ENCODE measurements at regions not wholly inside any gene's neighbourhood (a gene's known extent, or its start where the extent isn't known, plus 50 kb on each side); places are given as distances from the start of the nearest gene placed in this dataset.

DNA sequence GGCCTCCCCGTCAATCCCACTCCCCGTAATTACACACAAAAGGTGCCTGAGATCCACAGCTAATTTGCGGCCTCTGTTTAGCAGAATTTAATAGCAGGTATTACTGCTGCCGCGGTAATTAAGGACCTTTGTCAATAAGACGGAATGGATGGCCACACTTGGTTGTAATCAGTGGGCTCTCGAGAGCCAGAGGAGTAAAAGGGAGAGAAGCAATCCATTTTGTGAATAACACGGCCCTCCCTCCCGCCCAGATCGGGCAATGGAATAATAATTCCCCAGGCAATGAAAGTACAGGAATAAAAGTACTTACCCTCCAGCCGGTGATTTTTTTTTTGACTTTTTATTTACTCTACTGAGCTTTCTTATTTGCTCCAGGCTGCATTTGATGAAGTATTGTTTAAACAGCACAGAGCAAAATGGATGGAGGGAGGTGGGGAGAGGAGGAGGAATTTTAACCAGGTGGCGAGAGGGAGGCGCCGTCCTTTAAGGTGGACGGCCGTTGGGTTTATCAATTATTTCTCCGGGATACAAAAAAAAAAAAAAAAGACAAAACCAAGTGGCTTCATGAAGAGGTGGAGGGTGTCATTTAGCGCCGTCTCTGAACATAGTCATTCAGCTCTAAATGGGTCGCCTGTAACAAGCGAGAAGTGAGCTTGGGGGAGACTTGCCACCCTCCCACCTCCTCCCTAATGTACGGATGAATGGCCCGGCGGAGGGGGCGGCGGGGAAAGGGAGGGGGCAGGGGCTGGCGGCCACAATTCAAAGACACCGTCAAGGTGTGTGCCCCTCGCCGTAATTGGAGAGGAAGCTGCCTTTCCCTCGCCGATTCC, 120.3 kb downstream of the BUB3 start:
- TF ChIP-seq, protein P1, sequence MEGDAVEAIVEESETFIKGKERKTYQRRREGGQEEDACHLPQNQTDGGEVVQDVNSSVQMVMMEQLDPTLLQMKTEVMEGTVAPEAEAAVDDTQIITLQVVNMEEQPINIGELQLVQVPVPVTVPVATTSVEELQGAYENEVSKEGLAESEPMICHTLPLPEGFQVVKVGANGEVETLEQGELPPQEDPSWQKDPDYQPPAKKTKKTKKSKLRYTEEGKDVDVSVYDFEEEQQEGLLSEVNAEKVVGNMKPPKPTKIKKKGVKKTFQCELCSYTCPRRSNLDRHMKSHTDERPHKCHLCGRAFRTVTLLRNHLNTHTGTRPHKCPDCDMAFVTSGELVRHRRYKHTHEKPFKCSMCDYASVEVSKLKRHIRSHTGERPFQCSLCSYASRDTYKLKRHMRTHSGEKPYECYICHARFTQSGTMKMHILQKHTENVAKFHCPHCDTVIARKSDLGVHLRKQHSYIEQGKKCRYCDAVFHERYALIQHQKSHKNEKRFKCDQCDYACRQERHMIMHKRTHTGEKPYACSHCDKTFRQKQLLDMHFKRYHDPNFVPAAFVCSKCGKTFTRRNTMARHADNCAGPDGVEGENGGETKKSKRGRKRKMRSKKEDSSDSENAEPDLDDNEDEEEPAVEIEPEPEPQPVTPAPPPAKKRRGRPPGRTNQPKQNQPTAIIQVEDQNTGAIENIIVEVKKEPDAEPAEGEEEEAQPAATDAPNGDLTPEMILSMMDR (IDR thresholded peaks at IDR 0.05; ENCODE audit: borderline replicate concordance, extremely low read depth, low read length, poor library complexity, severe bottlenecking) = no peak
- no peak for TF ChIP-seq EZH2 (IDR thresholded peaks at IDR 0.05; ENCODE audit: borderline replicate concordance, low read depth, low read length, severe bottlenecking)

Data from DND-41 (cell line).